Activated CD8-positive, alpha-beta memory T cell treated with anti-CD3 and anti-CD28 coated beads for 36 hours (primary cell): ENCODE measurements at regions not wholly inside any gene's neighbourhood (a gene's known extent, or its start where the extent isn't known, plus 50 kb on each side); places are given as distances from the start of the nearest gene placed in this dataset.
"Not testable (repeated sequence)": the region's sequence is repeated elsewhere in the genome, so short reads cannot be mapped to it uniquely, and the experiment has no call there.

Experiments
- CTCF ChIA-PET: fragments of 350-600 bp; sonication (Branson Sonifier 250); formaldehyde crosslinking; loops from one replicate; lab custom pipeline; 2021; ENCODE audit warnings: antibody characterized with exemption; lab: Charles Lee
- POLR2A ChIA-PET: fragments of 350-600 bp; sonication (Branson Sonifier 250); formaldehyde crosslinking; loops from one replicate; lab custom pipeline; 2021; ENCODE audit warnings: antibody characterized with exemption; lab: Charles Lee

GRCh38 chr20:40943591-40943990 lies 85.0 kb upstream of the TOP1 start:
- POLR2A ChIA-PET, result no interaction called here
- CTCF ChIA-PET, result no interaction called here

DNA sequence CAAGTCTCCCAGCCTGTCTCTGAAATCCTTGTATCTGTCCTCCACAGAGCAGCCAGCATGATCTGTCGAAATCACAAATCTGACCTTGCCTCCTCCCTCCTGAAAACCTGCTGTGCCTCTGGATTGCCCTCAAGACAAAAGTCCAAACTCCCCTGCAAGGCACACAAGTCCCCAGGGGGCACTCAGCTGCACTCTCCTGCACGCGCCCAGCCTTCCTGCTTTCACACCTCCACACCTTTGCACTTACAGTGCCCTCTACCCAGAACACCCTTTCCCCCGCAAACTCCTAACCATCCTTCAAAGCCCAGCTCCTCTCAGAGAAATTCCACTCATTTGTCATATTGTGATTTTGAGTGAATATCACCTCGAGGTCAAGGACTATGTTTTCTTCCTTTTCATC lies 83.4 kb upstream of the TOP1 start:
- ChIA-PET CTCF (interaction anchor here (0.6 to 2.1 kb wide), 5 partner anchors 18 to 204 kb away, joined by 3 to 5 read pairs (median 3); no protein-coding TSS in a partner anchor), POLR2A (no interaction called here)

DNA sequence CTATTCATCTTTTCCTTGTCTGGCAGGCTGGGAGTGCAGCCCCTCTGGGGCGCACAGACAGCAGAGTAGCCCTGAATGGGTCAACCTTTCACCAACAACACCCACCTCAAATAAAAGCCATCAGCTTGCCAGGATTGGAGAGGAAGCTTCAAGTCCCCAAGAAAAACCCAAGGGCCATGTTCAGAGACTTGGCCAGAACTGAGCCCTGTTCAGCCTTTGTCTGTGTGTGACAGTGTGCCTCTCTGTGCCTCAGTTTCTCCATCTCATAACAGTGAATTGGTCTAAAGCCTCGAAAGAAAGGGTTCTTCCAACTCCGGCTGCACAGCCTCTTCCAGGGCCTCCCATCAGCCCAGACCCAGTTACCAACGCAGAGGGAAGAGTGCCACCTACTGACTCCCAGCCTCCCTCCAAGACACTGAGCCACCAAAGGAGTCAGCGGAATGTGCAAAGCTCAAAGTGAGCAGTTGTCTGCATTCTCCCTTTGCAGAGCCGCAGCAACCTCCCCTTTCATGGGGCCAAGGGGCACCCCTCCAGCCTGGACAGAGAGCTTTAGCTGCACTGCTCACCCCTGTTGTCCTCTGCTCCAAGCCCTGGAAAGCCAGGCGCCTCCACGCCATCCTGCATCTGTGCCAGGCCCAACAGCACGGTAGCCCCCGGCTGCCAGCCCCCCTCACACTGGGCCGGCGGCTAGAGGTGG lies 82.7 kb upstream of the TOP1 start:
- POLR2A ChIA-PET, result no interaction called here
- CTCF ChIA-PET, result interaction anchor here (0.9 to 2.1 kb wide), 5 partner anchors 17 to 205 kb away, joined by 3 to 5 read pairs (median 4); no protein-coding TSS in a partner anchor

DNA sequence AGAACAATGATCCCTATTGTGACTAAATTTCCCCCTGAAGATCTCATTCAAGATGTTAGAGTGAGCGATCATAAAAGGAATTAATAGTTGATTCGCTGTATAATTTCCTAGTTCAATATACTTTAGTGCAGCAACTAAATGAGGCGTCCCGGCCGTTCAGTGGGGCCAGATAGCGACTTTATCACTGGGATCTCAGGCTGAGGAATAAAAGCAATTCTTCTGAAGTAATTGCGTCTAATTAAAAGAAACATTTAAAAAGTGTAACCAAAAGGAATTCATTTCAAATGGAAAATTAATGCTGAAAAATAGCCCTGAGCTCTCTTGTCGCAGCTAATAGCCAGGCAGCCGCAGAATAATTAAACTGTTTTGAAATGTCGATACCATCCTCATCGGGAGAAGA lies 82.2 kb upstream of the TOP1 start:
- ChIA-PET POLR2A (no interaction called here), CTCF (interaction anchor here (1.2 to 2.1 kb wide), 3 partner anchors 16 to 205 kb away, joined by 3 to 4 read pairs (median 4); no protein-coding TSS in a partner anchor)

- CTCF ChIA-PET, result interaction anchor here (1.3 kb wide), 1 partner anchor 14 kb away, joined by 3 read pairs; no protein-coding TSS in a partner anchor
- POLR2A ChIA-PET, result no interaction called here
These were observed 80.0 kb upstream of the TOP1 start for GRCh38 chr20:40948465-40949267.

DNA sequence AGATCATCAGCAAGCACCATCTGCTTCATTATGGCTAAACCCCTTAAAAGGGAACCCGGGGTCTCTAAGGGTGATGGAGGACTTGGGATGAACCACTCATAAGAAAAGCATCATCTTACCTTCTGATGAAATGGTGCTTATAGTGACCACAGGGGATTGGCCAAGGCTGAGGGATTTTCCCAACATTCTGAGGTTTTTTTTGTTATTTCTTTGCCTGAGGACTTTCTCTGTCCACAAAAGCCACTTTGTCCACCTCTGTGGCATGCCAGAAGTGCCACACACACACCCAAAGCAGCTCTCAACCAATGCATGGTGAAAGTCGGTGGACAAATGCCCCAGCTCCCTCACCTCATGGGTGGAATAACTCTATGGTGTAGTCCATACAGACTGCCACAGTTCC lies 79.3 kb upstream of the TOP1 start:
- POLR2A ChIA-PET, result no interaction called here
- CTCF ChIA-PET, result interaction anchor here (1.3 kb wide), 1 partner anchor 13 kb away, joined by 3 read pairs; no protein-coding TSS in a partner anchor

- POLR2A ChIA-PET, result no interaction called here
- CTCF ChIA-PET, result interaction anchor here (1.3 kb wide), 1 partner anchor 11 kb away, joined by 4 read pairs; no protein-coding TSS in a partner anchor
These were observed 76.5 kb upstream of the TOP1 start for GRCh38 chr20:40952136-40952535.

DNA sequence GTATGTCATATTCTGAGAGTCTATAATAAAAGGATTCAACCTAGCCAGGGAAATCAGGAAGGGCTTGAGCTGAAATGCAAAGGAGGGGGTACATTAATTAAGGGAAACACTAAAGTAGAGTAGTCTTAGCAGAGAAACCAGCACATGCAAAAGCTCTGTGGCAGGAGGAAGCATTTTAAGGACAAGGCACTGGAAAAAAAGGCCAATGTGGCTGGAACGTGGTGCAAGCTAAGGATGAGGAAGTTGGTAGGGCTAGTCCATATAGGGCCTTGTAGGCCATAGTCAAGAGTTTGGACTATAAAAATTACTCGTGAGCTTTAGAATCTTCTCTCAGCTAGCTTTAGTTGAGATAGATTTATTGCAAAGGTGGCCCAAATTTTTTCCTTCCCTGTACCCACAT lies 75.2 kb upstream of the TOP1 start:
- POLR2A ChIA-PET, result no interaction called here

GRCh38 chr20:40953856-40954255 lies 74.8 kb upstream of the TOP1 start:
- POLR2A ChIA-PET, result no interaction called here
- CTCF ChIA-PET, result interaction anchor here (1.3 to 1.5 kb wide), 2 partner anchors 9 to 212 kb away, joined by 4 to 6 read pairs; no protein-coding TSS in a partner anchor

More for the DNA sequence above, 75.2 kb upstream of the TOP1 start:
- CTCF ChIA-PET, result interaction anchor here (1.0 to 1.5 kb wide), 3 partner anchors 9 to 212 kb away, joined by 3 to 6 read pairs (median 4); no protein-coding TSS in a partner anchor

- POLR2A ChIA-PET, result interaction anchor here (0.8 kb wide), 1 partner anchor 57 kb away, joined by 7 read pairs; no protein-coding TSS in a partner anchor
These were observed 74.0 kb upstream of the TOP1 start for GRCh38 chr20:40954521-40955165.

DNA sequence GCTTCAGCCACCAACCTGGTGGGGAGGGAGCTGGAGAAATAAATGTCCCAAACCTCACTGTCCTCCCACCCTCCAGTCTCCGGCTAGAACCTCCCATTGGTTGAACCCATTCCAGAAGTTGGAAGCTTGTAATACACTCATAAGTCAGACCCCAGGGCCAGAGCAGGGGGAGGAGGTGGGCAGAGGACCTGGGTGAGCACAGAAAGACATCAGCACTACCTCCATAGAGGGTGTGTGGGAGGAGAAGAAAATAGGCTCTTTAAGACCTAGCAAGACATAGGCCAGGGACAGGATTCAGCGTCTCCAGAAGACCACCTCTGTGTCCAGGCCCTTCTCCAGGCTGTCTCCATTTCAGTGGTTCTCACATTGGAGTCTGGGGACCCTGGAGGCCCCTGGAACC lies 73.3 kb upstream of the TOP1 start:
- ChIA-PET POLR2A (no interaction called here), CTCF (no interaction called here)

More at GRCh38 chr20:40954521-40955165, 74.0 kb upstream of the TOP1 start:
- CTCF ChIA-PET, result no interaction called here

DNA sequence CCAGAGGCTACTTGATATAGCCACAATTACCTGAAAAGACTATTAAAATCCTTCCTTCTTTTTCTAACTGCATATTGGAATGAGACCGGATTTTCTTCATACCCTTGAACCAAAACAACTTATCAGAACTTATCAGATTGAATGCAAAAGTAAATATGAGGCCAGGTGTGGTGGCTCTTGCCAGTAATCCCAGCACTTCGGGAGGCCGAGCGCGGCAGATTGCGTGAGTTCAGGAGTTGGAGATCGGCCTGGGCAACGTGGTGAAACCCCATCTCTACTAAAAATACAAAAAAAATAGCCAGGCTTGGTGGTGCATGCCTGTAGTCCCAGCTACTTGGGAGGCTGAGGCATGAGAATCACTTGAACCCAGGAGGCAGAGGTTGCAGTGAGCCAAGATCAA lies 72.8 kb upstream of the TOP1 start:
- POLR2A ChIA-PET, CTCF ChIA-PET: not testable (repeated sequence)

- ChIA-PET POLR2A (no interaction called here), CTCF (no interaction called here)
These were observed 71.9 kb upstream of the TOP1 start for GRCh38 chr20:40956542-40957264.

DNA sequence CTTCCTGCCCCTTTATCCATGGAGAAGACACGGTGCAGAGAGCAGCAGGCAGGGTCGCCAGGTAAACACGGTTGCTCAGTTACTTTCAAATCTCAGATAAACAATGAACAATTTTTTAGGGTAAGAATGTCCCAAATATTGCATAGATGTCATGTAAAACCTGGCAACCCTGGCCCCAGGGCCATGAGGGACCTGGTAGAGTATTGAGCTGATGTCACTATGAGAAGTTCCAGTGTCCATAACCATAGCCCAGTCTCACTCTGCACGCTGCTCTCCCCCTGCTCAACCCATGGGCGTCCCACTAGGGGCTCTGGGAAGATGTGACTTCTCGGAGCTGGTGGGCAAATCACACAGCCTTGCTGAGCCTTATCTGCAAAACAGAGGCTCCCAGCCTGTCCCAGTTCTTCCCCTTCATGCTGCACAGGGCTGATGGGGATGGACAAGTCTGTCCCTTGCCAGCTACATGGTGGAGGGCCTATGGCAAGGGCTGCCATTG lies 71.3 kb upstream of the TOP1 start:
- ChIA-PET POLR2A (no interaction called here), CTCF (no interaction called here)

DNA sequence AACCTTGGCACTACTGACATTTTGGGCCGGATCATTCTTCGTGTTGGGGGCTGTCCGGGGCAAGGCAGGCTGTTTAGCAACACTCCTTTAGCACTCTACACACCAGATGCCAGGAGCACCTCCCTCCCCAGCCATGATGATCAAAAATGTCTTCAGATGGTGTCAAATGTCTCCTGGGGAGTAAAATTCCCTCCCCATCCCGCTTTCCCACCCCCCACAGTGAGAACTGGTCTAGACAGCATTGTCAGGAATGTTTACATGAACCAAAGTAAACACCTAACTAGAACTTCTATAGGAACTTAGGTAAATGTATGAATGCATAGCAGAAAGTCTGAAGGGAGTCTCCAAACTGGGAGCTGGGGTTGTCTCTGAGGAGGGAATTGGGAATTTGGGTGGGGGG lies 70.0 kb upstream of the TOP1 start:
- ChIA-PET POLR2A (no interaction called here), CTCF (no interaction called here)

GRCh38 chr20:40959325-40960092 lies 69.1 kb upstream of the TOP1 start:
- CTCF ChIA-PET, result no interaction called here

GRCh38 chr20:40960101-40960500 lies 68.5 kb upstream of the TOP1 start:
- POLR2A ChIA-PET, result no interaction called here
- CTCF ChIA-PET, result no interaction called here

More at GRCh38 chr20:40959325-40960092, 69.1 kb upstream of the TOP1 start:
- POLR2A ChIA-PET, result no interaction called here

DNA sequence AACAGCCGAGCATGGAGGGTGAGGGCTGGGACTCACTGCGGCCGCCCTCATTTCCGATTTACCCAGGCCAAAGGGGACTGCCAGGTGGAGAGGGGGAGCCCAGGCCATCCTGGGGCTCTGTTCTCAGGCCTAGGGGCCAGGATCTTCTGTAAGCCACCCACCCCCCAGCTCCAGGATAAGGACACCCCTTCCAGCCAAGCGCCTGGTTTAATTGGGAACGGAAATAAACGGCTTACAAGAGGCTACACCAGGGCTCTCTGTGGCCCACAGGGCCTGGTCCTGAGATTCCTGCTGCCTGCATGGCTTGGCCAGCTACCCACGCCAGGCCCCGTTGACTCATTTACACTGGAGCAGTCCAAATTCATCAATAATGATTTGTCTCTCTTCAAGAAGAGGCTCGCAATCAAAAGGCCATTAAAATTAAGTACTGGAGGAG lies 68.1 kb upstream of the TOP1 start:
- ChIA-PET CTCF (no interaction called here), POLR2A (no interaction called here)
